Activated CD4-positive, alpha-beta memory T cell treated with anti-CD3 and anti-CD28 coated beads for 36 hours (primary cell): ENCODE measurements at regions not wholly inside any gene's neighbourhood (a gene's known extent, or its start where the extent isn't known, plus 50 kb on each side); places are given as distances from the start of the nearest gene placed in this dataset.

Experiments
- CTCF ChIA-PET: fragments of 350-600 bp; sonication (Branson Sonifier 250); formaldehyde crosslinking; loops from one replicate; lab custom pipeline; 2021; ENCODE audit warnings: antibody characterized with exemption, inconsistent platforms; lab: Charles Lee
- POLR2A ChIA-PET: fragments of 350-600 bp; sonication (Branson Sonifier 250); formaldehyde crosslinking; loops from one replicate; lab custom pipeline; 2021; ENCODE audit warnings: antibody characterized with exemption; lab: Charles Lee
- DNase-seq: peaks from one replicate; pipeline ENCODE4 v3.0.0-alpha.2; 2020
- H3K27ac Mint-ChIP-seq: one replicate; pipeline ENCODE4 v1.8.0; 2021; ENCODE audit warnings: mixed read lengths
- H3K27me3 Mint-ChIP-seq: one replicate; pipeline ENCODE4 v1.8.0; 2021; ENCODE audit warnings: mixed read lengths
- H3K36me3 Mint-ChIP-seq: one replicate; pipeline ENCODE4 v1.8.0; 2021; ENCODE audit warnings: mixed read lengths
- H3K4me1 Mint-ChIP-seq: one replicate; pipeline ENCODE4 v1.8.0; 2021; ENCODE audit warnings: low read depth, mixed read lengths
- H3K4me3 Mint-ChIP-seq: one replicate; pipeline ENCODE4 v1.8.0; 2021; ENCODE audit warnings: mild to moderate bottlenecking, mixed read lengths
- H3K9me3 Mint-ChIP-seq: one replicate; pipeline ENCODE4 v1.8.0; 2021; ENCODE audit warnings: mixed read lengths
- intact Hi-C: fragments of 100-400 bp; cut with micrococcal nuclease; formaldehyde crosslinking; loops from one replicate; pipeline ENCODE4 v1.15.1; 2023

DNA sequence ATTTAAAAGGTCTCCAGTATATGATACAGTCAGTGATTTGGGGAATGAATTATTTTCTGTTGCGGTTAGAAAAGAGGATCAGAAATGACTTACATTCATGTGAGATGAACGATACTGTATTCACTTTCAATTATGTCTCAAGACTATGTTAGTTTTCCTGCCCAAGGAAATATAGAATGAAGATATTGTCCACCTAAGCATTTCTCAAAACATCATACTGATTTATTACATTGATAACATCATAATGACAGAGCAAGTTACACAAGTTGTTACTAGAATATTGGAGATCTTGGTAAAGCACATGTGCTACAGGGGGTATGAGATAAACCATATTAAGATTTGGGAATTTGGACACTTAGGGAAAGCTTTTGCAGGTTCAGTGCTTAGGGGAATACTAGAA, 67.8 kb upstream of the OR9G4 start:
- Mint-ChIP-seq H3K27ac (no peak overlapping the region), H3K4me1 (no peaks in the 10 kb centered on the region), H3K4me3 (no peak overlapping the region), H3K36me3 (no peaks in the 10 kb centered on the region), H3K9me3 (no peaks in the 10 kb centered on the region), H3K27me3 (no peaks in the 10 kb centered on the region)
- ChIA-PET CTCF (no interaction called here), POLR2A (no interaction called here)
- no peak for DNase-seq
- intact Hi-C loops: no loop called here

DNA sequence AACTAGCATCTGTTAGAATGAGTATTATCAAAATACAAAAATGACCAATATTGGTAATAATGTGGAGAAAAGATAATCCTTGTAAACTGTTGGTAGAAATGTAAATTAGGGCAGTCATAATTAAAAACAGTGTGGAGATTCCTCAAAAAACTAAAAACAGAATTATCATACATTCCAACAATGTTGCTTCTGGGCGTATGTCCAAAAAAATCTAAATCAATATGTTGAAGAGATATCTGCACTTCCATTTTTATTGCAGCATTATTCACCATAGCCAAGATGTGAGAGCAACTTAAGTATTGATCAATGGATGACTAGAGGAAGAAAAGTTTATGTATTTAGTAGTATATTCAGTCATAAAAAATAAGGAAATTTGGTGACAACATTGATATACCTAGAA, 59.8 kb upstream of the OR9G4 start:
- intact Hi-C loops: no loop called here
- Mint-ChIP-seq H3K4me3 (no peak overlapping the region), H3K36me3 (no peaks in the 10 kb centered on the region), H3K4me1 (no peaks in the 10 kb centered on the region), H3K9me3 (peaks cover 5% of the 10 kb centered on the region), H3K27ac (no peak overlapping the region), H3K27me3 (no peaks in the 10 kb centered on the region)
- ChIA-PET POLR2A (no interaction called here), CTCF (no interaction called here)
- DNase-seq: no peak

- Mint-ChIP-seq H3K27ac (no peak overlapping the region), H3K4me1 (no peaks in the 10 kb centered on the region), H3K9me3 (no peaks in the 10 kb centered on the region), H3K36me3 (no peaks in the 10 kb centered on the region), H3K27me3 (no peaks in the 10 kb centered on the region), H3K4me3 (no peak overlapping the region)
- no peak for DNase-seq
- intact Hi-C loops: no loop called here
- ChIA-PET CTCF (no interaction called here), POLR2A (no interaction called here)
Observed at GRCh38 chr11:56799691-56800210, 51.3 kb upstream of the OR9G4 start.
